Stomach (tissue), 8 donors: ENCODE measurements at regions not wholly inside any gene's neighbourhood (a gene's known extent, or its start where the extent isn't known, plus 50 kb on each side); places are given as distances from the start of the nearest gene placed in this dataset.

Experiments
- DNase-seq, 2 donors: peaks; one replicate each; pipeline versions ENCODE4 v3.0.0 to v3.0.0-alpha.2; 2013 to 2019
- H3K27ac ChIP-seq, 5 donors: fragments of 200-600 bp in 4 of 5; sonication (generic) in 4 of 5; one replicate each; pipeline ENCODE4 v1.5.1; 2013 to 2019; ENCODE audit warnings: mild to moderate bottlenecking in 1 of 5, moderate library complexity in 1 of 5
- H3K27me3 ChIP-seq, 3 donors: fragments of 200-600 bp; sonication (generic); one replicate each; pipeline ENCODE4 v1.5.1; 2017 to 2019; ENCODE audit warnings: mixed run types in 1 of 3
- H3K36me3 ChIP-seq, 4 donors: fragments of 200-600 bp; sonication (generic); 1 replicate in 3 of 4; 2 replicates in 1 of 4; pipeline ENCODE4 v1.5.1; 2016 to 2019
- H3K4me1 ChIP-seq, 4 donors: fragments of 200-600 bp; sonication (generic); one replicate each; pipeline ENCODE4 v1.5.1; 2016 to 2019
- H3K4me3 ChIP-seq, 4 donors: fragments of 200-600 bp; sonication (generic) in 3 of 4; one replicate each; pipeline ENCODE4 v1.5.1; 2016 to 2019; ENCODE audit warnings: mild to moderate bottlenecking in 1 of 4
- H3K9me3 ChIP-seq, 4 donors: fragments of 200-600 bp; sonication (generic); one replicate each; pipeline ENCODE4 v1.5.1; 2016 to 2019
- CTCF ChIP-seq, 7 experiments: fragments of 450-650 bp in 4 of 7; fragments of 200-600 bp in 3 of 7; sonication (generic) in 3 of 7; IDR thresholded peaks; one replicate each; pipeline ENCODE4 v1.5.1; 2016 to 2019; ENCODE audit warnings: antibody characterized with exemption in 7 of 7, control low read depth in 2 of 7, mild to moderate bottlenecking in 1 of 7
- EP300 ChIP-seq: sonication (generic); formaldehyde crosslinking; IDR thresholded peaks from one replicate; pipeline ENCODE4 v1.6.1; 2017; ENCODE audit warnings: antibody characterized with exemption
- POLR2A ChIP-seq, 4 donors: fragments of 450-650 bp; IDR thresholded peaks; one replicate each; pipeline ENCODE4 v1.6.1; 2016; ENCODE audit warnings: antibody characterized with exemption in 4 of 4, control low read depth in 2 of 4, mild to moderate bottlenecking in 1 of 4, moderate library complexity in 1 of 4
- POLR2AphosphoS5 ChIP-seq, 3 donors: sonication (generic); formaldehyde crosslinking; IDR thresholded peaks; one replicate each; pipeline ENCODE4 v1.6.1; 2016; ENCODE audit warnings: antibody characterized with exemption in 3 of 3
- WGBS, 5 donors: extraction: QIAGEN DNeasy Blood & Tissue Kit in 3 of 5; methylation state at CpG; one replicate each; pipeline versions ENCODE4 v1.1.5 to v1.1.7; 2013 to 2018; 5-methylcytosine and 5-hydroxymethylcytosine counted together
- intact Hi-C: fragments of 100-400 bp; cut with DNase I; formaldehyde crosslinking; loops from one replicate; pipeline ENCODE4 v1.15.1; 2023; ENCODE audit warnings: low total_unique reads
- donor health status: healthy with polysubstance abuse.
- donor health status: Bipolar disorder and iron deficiency.
- donor health status: healthy.

DNA sequence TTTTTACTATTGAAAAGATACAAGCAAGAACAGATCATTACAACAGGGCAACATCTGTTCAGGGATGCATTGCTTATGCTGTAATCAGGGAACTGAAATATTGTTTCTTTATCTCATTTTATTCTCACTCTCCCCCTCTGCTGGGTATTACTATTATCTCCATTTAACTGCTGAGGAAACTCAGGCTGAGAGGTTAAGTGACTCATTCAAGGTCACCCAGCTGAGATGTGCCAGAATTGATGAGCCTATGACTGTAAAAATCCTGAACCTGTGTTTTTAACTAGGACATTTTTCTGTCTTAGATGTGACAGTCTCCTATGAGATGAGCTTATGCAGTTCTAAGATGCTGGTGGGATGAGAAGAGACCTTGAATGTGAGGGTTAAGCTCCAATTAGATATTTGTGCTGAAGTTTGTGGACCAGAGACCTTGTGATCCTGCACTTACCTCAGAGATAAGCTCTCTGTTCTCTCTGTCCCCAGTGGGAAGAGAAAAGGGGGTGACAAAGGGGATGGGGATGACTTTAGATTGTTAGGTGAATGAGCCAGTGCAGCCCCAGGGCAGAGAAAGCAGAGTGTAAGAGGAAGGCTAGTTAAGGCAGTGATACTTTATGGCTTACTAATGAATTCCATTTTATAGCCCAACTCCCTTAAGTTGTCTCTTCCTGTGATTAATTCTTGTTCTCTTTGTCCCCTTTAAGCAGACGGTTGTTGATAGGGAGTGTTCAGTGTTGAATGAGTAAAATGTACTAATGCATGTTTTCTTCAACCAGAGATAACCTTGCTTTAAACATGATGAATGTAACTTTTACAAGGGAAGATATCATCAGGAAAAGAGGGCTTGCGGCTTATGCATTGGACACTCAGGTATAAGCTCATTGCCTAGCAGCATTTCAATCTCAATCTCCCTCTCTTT is 111.4 kb downstream of the HLX start:
- peaks cover 0 to 12% (median 0%) of the 10 kb centered on the region in 4 donors for H3K4me1 ChIP-seq
- 22 to 49% (median 44%) methylated on average over 2 of the region's 2 CpGs for WGBS, 5 donors

GRCh38 chr1:220991506-220991905 is 112.3 kb downstream of the HLX start:
- intact Hi-C loops: no loop called here
- H3K4me3 ChIP-seq: no peak overlapping the region
- H3K36me3 ChIP-seq: no peaks in the 10 kb centered on the region
- DNase-seq: no peak
- TF ChIP-seq POLR2AphosphoS5 (IDR thresholded peaks at IDR 0.05) (no peak), EP300 (no peak), POLR2A (IDR thresholded peaks at IDR 0.05) (no peak), CTCF (IDR thresholded peaks at IDR 0.05) (no peak)
- no peak overlapping the region for H3K27ac ChIP-seq
- H3K4me1 ChIP-seq: peaks cover 0 to 12% (median 0%) of the 10 kb centered on the region in 4 donors
- H3K27me3 ChIP-seq: no peaks in the 10 kb centered on the region
- H3K9me3 ChIP-seq: no peaks in the 10 kb centered on the region
- 57 to 70% (median 66%) methylated on average over 4 of the region's 4 CpGs for WGBS, 5 donors

More for the DNA sequence above, 111.4 kb downstream of the HLX start:
- TF ChIP-seq POLR2AphosphoS5 (IDR thresholded peaks at IDR 0.05) (no peak), EP300 (no peak)
- no peaks in the 10 kb centered on the region for H3K36me3 ChIP-seq
- no peaks in the 10 kb centered on the region for H3K9me3 ChIP-seq
- DNase-seq: peak in 1 of 2 donors; percentile 10
- H3K4me3 ChIP-seq: no peak overlapping the region
- intact Hi-C loops: no loop called here
- no peaks in the 10 kb centered on the region for H3K27me3 ChIP-seq
- no peak overlapping the region for H3K27ac ChIP-seq

- H3K27ac ChIP-seq: no peak overlapping the region
These were observed 112.9 kb downstream of the HLX start for GRCh38 chr1:220991959-220992704.

GRCh38 chr1:220992705-220993052 is 113.4 kb downstream of the HLX start:
- intact Hi-C loops: no loop called here
- TF ChIP-seq POLR2AphosphoS5 (IDR thresholded peaks at IDR 0.05): no peak
- no peak for TF ChIP-seq CTCF (IDR thresholded peaks at IDR 0.05)
- no peak for TF ChIP-seq POLR2A (IDR thresholded peaks at IDR 0.05)
- TF ChIP-seq EP300: no peak
- no peaks in the 10 kb centered on the region for H3K27me3 ChIP-seq

More at GRCh38 chr1:220991959-220992704, 112.9 kb downstream of the HLX start:
- intact Hi-C loops: no loop called here
- Histone ChIP-seq H3K4me1 (peaks cover 0 to 12% (median 0%) of the 10 kb centered on the region in 4 donors), H3K36me3 (no peaks in the 10 kb centered on the region), H3K9me3 (no peaks in the 10 kb centered on the region), H3K27me3 (no peaks in the 10 kb centered on the region), H3K4me3 (no peak overlapping the region)
- DNase-seq: peak in 1 of 2 donors; percentile 69
- TF ChIP-seq EP300 (no peak), POLR2A (IDR thresholded peaks at IDR 0.05) (no peak), CTCF (IDR thresholded peaks at IDR 0.05) (no peak), POLR2AphosphoS5 (IDR thresholded peaks at IDR 0.05) (no peak)
- WGBS, 5 donors: 28 to 37% (median 33%) methylated on average over 12 to 13 of the region's 13 CpGs

More at GRCh38 chr1:220992705-220993052, 113.4 kb downstream of the HLX start:
- Histone ChIP-seq H3K36me3 (no peaks in the 10 kb centered on the region), H3K4me1 (peaks cover 0 to 12% (median 0%) of the 10 kb centered on the region in 4 donors), H3K27ac (no peak overlapping the region), H3K4me3 (no peak overlapping the region), H3K9me3 (no peaks in the 10 kb centered on the region)
- DNase-seq: no peak
- WGBS, 5 donors: 23 to 51% (median 30%) methylated on average over 3 of the region's 3 CpGs
